IMR-90 (cell line): ENCODE measurements at regions not wholly inside any gene's neighbourhood (a gene's known extent, or its start where the extent isn't known, plus 50 kb on each side); places are given as distances from the start of the nearest gene placed in this dataset.

ENCODE experiments used
- ATAC-seq: fragments of 200-7000 bp; cut with Tn5 transposase; 2 replicates; pipeline ENCODE4 v1.9.1; 2020; ENCODE audit warnings: low read depth, mild to moderate bottlenecking, moderate library complexity
- BruUV-seq: library from RNA; stranded (reverse); fragments of 400-500 nt; replicated peaks from 2 replicates; lab custom pipeline; 2021; lab: Mats Ljungman, UMichigan
- CTCF ChIA-PET: fragments of 300-600 bp; formaldehyde crosslinking; extraction: SDS; loops from one replicate; lab custom pipeline; 2021; ENCODE audit warnings: antibody characterized with exemption; lab: Yijun Ruan, JAX
- POLR2A ChIA-PET: fragments of 300-600 bp; sonication (Branson Sonifier 250); formaldehyde crosslinking; loops from one replicate; lab custom pipeline; 2022; ENCODE audit warnings: antibody characterized with exemption; ENCODE audit not compliant: unreplicated experiment; lab: Charles Lee
- DNase-seq: peaks from one replicate; pipeline ENCODE4 v3.0.0; 2013
- H2AFZ ChIP-seq: replicated peaks from 2 replicates; pipeline ENCODE3; 2013; ENCODE audit warnings: low read length, mild to moderate bottlenecking; ENCODE audit not compliant: poor library complexity
- H2AK5ac ChIP-seq: 2 replicates; pipeline ENCODE4 v1.6.1; 2013; ENCODE audit warnings: low read depth, low read length, inconsistent platforms
- H2AK9ac ChIP-seq: replicated peaks from 2 replicates; pipeline ENCODE3; 2013; ENCODE audit warnings: mild to moderate bottlenecking, low read depth, low read length, moderate library complexity; ENCODE audit not compliant: poor library complexity
- H2BK120ac ChIP-seq: 2 replicates; pipeline ENCODE4 v1.6.1; 2013; ENCODE audit warnings: low read depth, low read length, inconsistent platforms
- H2BK15ac ChIP-seq: 3 replicates; pipeline ENCODE4 v1.6.1; 2013; ENCODE audit warnings: low read depth, low read length, inconsistent platforms
- H2BK20ac ChIP-seq: 2 replicates; pipeline ENCODE4 v1.6.1; 2013; ENCODE audit warnings: low read depth, mild to moderate bottlenecking, inconsistent platforms, low read length, moderate library complexity
- H2BK5ac ChIP-seq: 2 replicates; pipeline ENCODE4 v1.6.1; 2013; ENCODE audit warnings: mild to moderate bottlenecking, low read depth, low read length, inconsistent platforms; ENCODE audit not compliant: poor library complexity, severe bottlenecking
- H3K14ac ChIP-seq: replicated peaks from 2 replicates; pipeline ENCODE4 v1.6.1; 2013; ENCODE audit warnings: low read depth, low read length, inconsistent platforms
- H3K18ac ChIP-seq: 2 replicates; pipeline ENCODE4 v1.6.1; 2013; ENCODE audit warnings: low read depth, low read length, control low read depth
- H3K23ac ChIP-seq: 2 replicates; pipeline ENCODE4 v1.6.1; 2013; ENCODE audit warnings: low read depth, low read length, inconsistent platforms
- H3K27ac ChIP-seq: 2 replicates; pipeline ENCODE4 v1.5.1; 2013; ENCODE audit warnings: mild to moderate bottlenecking, control low read depth, low read length; ENCODE audit not compliant: insufficient read depth
- H3K27me3 ChIP-seq: 2 replicates; pipeline ENCODE4 v1.6.1; 2013; ENCODE audit warnings: low read length; ENCODE audit not compliant: control insufficient read depth, insufficient read depth
- H3K36me3 ChIP-seq: 2 replicates; pipeline ENCODE4 v1.6.1; 2013; ENCODE audit warnings: low read length, mixed read lengths; ENCODE audit not compliant: control insufficient read depth, insufficient read depth
- H3K4ac ChIP-seq: 2 replicates; pipeline ENCODE4 v1.6.1; 2013; ENCODE audit warnings: low read depth, low read length, inconsistent platforms
- H3K4me1 ChIP-seq: 2 replicates; pipeline ENCODE4 v1.6.1; 2013; ENCODE audit warnings: low read length, mixed read lengths; ENCODE audit not compliant: control insufficient read depth, insufficient read depth
- H3K4me2 ChIP-seq: 2 replicates; pipeline ENCODE4 v1.6.1; 2013; ENCODE audit warnings: low read depth, mild to moderate bottlenecking, control low read depth, low read length, moderate library complexity
- H3K4me3 ChIP-seq: 2 replicates; pipeline ENCODE4 v1.5.1; 2013; ENCODE audit warnings: low read depth, mild to moderate bottlenecking, control low read depth, low read length, moderate library complexity; ENCODE audit not compliant: insufficient read depth
- H3K56ac ChIP-seq: 2 replicates; pipeline ENCODE4 v1.6.1; 2013; ENCODE audit warnings: low read length, inconsistent platforms; ENCODE audit not compliant: insufficient read depth; ENCODE audit errors: extremely low read depth
- H3K79me1 ChIP-seq, 2 experiments: 2 replicates each; pipeline ENCODE4 v1.6.1; 2013; ENCODE audit warnings: low read length in 2 of 2, inconsistent platforms in 1 of 2, low read depth in 1 of 2
- H3K9ac ChIP-seq: 2 replicates; pipeline ENCODE4 v1.6.1; 2013; ENCODE audit warnings: low read depth, low read length, control low read depth
- H3K9me1 ChIP-seq: 2 replicates; pipeline ENCODE4 v1.6.1; 2013; ENCODE audit warnings: low read length, inconsistent platforms; ENCODE audit not compliant: insufficient read depth
- H3K9me3 ChIP-seq: 2 replicates; pipeline ENCODE4 v1.6.1; 2013; ENCODE audit warnings: low read length; ENCODE audit not compliant: control insufficient read depth, insufficient read depth
- H4K20me1 ChIP-seq: 2 replicates; pipeline ENCODE4 v1.6.1; 2013; ENCODE audit warnings: low read length, inconsistent platforms; ENCODE audit not compliant: insufficient read depth
- H4K5ac ChIP-seq: 2 replicates; pipeline ENCODE4 v1.6.1; 2013; ENCODE audit warnings: mild to moderate bottlenecking, low read depth, low read length, control low read depth
- H4K8ac ChIP-seq, 2 experiments: 2 replicates each; pipeline ENCODE4 v1.6.1; 2013; ENCODE audit warnings: low read depth in 2 of 2, low read length in 2 of 2, control low read depth in 1 of 2, inconsistent platforms in 1 of 2
- H4K91ac ChIP-seq: 2 replicates; pipeline ENCODE4 v1.6.1; 2013; ENCODE audit warnings: low read depth, low read length, inconsistent platforms; ENCODE audit not compliant: insufficient read depth
- CEBPB ChIP-seq: IDR thresholded peaks from 2 replicates; pipeline ENCODE4 v1.6.1; 2012; ENCODE audit warnings: low read depth, low read length, improper control_type of control experiment
- RAD21 ChIP-seq: IDR thresholded peaks from 2 replicates; pipeline ENCODE4 v1.6.1; 2012; ENCODE audit warnings: low read length, improper control_type of control experiment
- RFX5 ChIP-seq: IDR thresholded peaks from 2 replicates; pipeline ENCODE4 v1.8.0; 2012; ENCODE audit warnings: low read depth, mild to moderate bottlenecking, low read length, moderate library complexity
- WGBS, 2 experiments: methylation state at CpG; one replicate each; pipeline versions ENCODE4 v1.1.5 to v1.1.7; 2013; ENCODE audit warnings: missing lambda C conversion rate in 2 of 2; ENCODE audit not compliant: insufficient read length in 1 of 2; ENCODE audit errors: extremely low coverage in 2 of 2; 5-methylcytosine and 5-hydroxymethylcytosine counted together
- dilution Hi-C: fragments of 300-500 bp; cut with HindIII; formaldehyde crosslinking; loops from one replicate; pipeline ENCODE4 v1.14.3; 2018; ENCODE audit warnings: low sequenced_read_pairs; ENCODE audit not compliant: unreplicated experiment
- in situ Hi-C: fragments of 300-500 bp; cut with MboI; formaldehyde crosslinking; loops from 3 replicates; pipeline ENCODE4 v1.14.3; 2019; ENCODE audit warnings: low sequenced_read_pairs, inconsistent platforms, mixed read lengths
- intact Hi-C: fragments of 100-400 bp; cut with micrococcal nuclease; formaldehyde crosslinking; loops from 2 replicates; pipeline ENCODE4 v1.10.0; 2022

- Histone ChIP-seq H3K4me2 (peak overlapping the region; percentile 36; the same call in 1 of the 2 replicates), H2BK5ac (peak overlapping the region; percentile 99), H3K4me1 (peaks cover 10% of the 10 kb centered on the region), H4K5ac (peak overlapping the region; percentile 87; the same call in 1 of the 2 replicates), H3K9ac (peak overlapping the region; percentile 51; the same call in 1 of the 2 replicates), H3K9me1 (peaks cover 5% of the 10 kb centered on the region; the same call in 1 of the 2 replicates), H3K27ac (peak overlapping the region; percentile 83), H2AK9ac (no peak overlapping the region), H4K20me1 (no peaks in the 10 kb centered on the region), H2BK15ac (peak overlapping the region; percentile 75; the same call in 2 of the 3 replicates), H4K91ac (peak overlapping the region; percentile 79), H3K79me1 (no peaks in the 10 kb centered on the region), H3K9me3 (peaks cover 7% of the 10 kb centered on the region), H4K8ac (peak overlapping the region; percentile 65 to 73), H3K4ac (peak overlapping the region; percentile 58; the same call in 1 of the 2 replicates), H2BK120ac (peak overlapping the region; percentile 86), H2AFZ (no peak overlapping the region), H3K56ac (peak overlapping the region; percentile 73), H3K27me3 (no peaks in the 10 kb centered on the region), H3K18ac (peak overlapping the region; percentile 97), H3K23ac (peak overlapping the region; percentile 50; the same call in 1 of the 2 replicates), H3K14ac (peak overlapping the region; percentile 67), H2BK20ac (peak overlapping the region; percentile 87), H3K36me3 (no peaks in the 10 kb centered on the region), H2AK5ac (peak overlapping the region; percentile 77; the same call in 1 of the 2 replicates), H3K4me3 (no peak overlapping the region)
- TF ChIP-seq RAD21 (no peak), RFX5 (no peak), CEBPB (peak; percentile 41; the same call in 1 of the 2 replicates)
- dilution Hi-C loops (no loop called here), intact Hi-C loops (loop anchor here (5.0 kb wide), 1 partner anchor 157 kb away; no protein-coding TSS in a partner anchor), in situ Hi-C loops (no loop called here)
- no TSS peak for BruUV-seq
- 0% methylated on average over 1 of the region's 3 CpGs; no CpG with 5 or more reads in 1 of the 2 experiments for WGBS, 2 experiments
- ChIA-PET POLR2A (interaction anchor here (0.7 kb wide), 1 partner anchor 551 kb away, joined by 3 read pairs; no protein-coding TSS in a partner anchor), CTCF (interaction anchor here (0.6 to 0.8 kb wide), 3 partner anchors 10 to 56 kb away, joined by 3 read pairs; no protein-coding TSS in a partner anchor)
- peak; percentile 50 for DNase-seq
- peak; percentile 25 for ATAC-seq
Measured at GRCh38 chr6:140380427-140381218, 1006.2 kb upstream of the CITED2 start.
